Right lobe of liver (tissue), 4 donors: ENCODE measurements at regions not wholly inside any gene's neighbourhood (a gene's known extent, or its start where the extent isn't known, plus 50 kb on each side); places are given as distances from the start of the nearest gene placed in this dataset.

ENCODE experiments used
- CTCF ChIP-seq, 4 donors: fragments of 200-600 bp in 3 of 4; fragments of 450-650 bp in 1 of 4; IDR thresholded peaks; one replicate each; pipeline versions ENCODE4 v1.5.1 to v1.8.0; 2016 to 2022; ENCODE audit warnings: antibody characterized with exemption in 4 of 4, mild to moderate bottlenecking in 2 of 4
- POLR2A ChIP-seq: fragments of 450-650 bp; IDR thresholded peaks from one replicate; pipeline ENCODE4 v1.6.1; 2017; ENCODE audit warnings: antibody characterized with exemption, mild to moderate bottlenecking
- donor health status: DM: no; HTN: no; CAD: no.
- donor health status: DM: no; HTN: no; CAD: no.
- donor health status: DM: no; HTN: yes; CAD: no.

- TF ChIP-seq CTCF (IDR thresholded peaks at IDR 0.05) = no peak
- no peak for TF ChIP-seq POLR2A
These were observed 62.6 kb upstream of the TNFRSF21 start for GRCh38 chr6:47372318-47372717.
